HUES64 (cell line): ENCODE measurements at regions not wholly inside any gene's neighbourhood (a gene's known extent, or its start where the extent isn't known, plus 50 kb on each side); places are given as distances from the start of the nearest gene placed in this dataset.

Experiments used
- H3K27ac ChIP-seq: 2 replicates; pipeline ENCODE4 v1.7.0; 2013; ENCODE audit warnings: low read depth, low read length, inconsistent platforms
- H3K27me3 ChIP-seq: 2 replicates; pipeline ENCODE4 v1.6.1; 2013; ENCODE audit warnings: mild to moderate bottlenecking, low read length; ENCODE audit not compliant: insufficient read depth
- H3K36me3 ChIP-seq: 2 replicates; pipeline ENCODE4 v1.6.1; 2013; ENCODE audit warnings: mild to moderate bottlenecking, low read length; ENCODE audit not compliant: insufficient read depth
- H3K4me1 ChIP-seq: 2 replicates; pipeline ENCODE4 v1.6.1; 2013; ENCODE audit warnings: mild to moderate bottlenecking, low read length, moderate library complexity; ENCODE audit not compliant: insufficient read depth
- H3K4me3 ChIP-seq: 2 replicates; pipeline ENCODE4 v1.5.1; 2013; ENCODE audit warnings: mild to moderate bottlenecking, low read length, moderate library complexity
- H3K9ac ChIP-seq: 2 replicates; pipeline ENCODE4 v1.6.1; 2013; ENCODE audit warnings: mild to moderate bottlenecking, low read depth, low read length
- H3K9me3 ChIP-seq: 2 replicates; pipeline ENCODE4 v1.6.1; 2013; ENCODE audit warnings: low read depth, low read length; ENCODE audit not compliant: insufficient read depth
- WGBS: fragments of 150-250, 120-280 bp; methylation state at CpG from one replicate; pipeline ENCODE4 v1.1.7; 2013; ENCODE audit warnings: missing lambda C conversion rate; 5-methylcytosine and 5-hydroxymethylcytosine counted together

DNA sequence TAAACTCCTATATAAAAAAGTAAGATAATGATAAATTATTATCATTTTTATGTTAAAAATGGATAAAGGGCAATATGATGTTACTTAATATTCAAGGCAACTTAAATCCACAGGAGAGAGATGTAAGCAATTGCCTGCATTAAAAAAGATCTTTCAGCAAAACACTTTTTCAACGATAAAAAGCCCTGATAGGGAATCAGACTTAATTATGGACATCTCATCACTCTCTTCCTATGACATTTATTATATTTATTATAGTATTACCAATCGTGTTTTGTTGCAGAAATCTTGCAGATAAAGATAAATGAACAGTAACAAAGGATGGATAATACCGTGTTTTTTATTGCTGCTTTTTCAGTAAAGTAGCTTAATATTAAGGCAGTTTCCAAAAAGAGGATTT, 178.5 kb downstream of the SH2D1A start:
- H3K4me3 ChIP-seq = no peak overlapping the region
- no peak overlapping the region for H3K9ac ChIP-seq
- no peaks in the 10 kb centered on the region for H3K9me3 ChIP-seq
- 86% methylated on average over 2 of the region's 3 CpGs for WGBS
- H3K4me1 ChIP-seq = no peaks in the 10 kb centered on the region
- no peaks in the 10 kb centered on the region for H3K27me3 ChIP-seq
- H3K36me3 ChIP-seq = no peaks in the 10 kb centered on the region
- H3K27ac ChIP-seq = no peak overlapping the region

DNA sequence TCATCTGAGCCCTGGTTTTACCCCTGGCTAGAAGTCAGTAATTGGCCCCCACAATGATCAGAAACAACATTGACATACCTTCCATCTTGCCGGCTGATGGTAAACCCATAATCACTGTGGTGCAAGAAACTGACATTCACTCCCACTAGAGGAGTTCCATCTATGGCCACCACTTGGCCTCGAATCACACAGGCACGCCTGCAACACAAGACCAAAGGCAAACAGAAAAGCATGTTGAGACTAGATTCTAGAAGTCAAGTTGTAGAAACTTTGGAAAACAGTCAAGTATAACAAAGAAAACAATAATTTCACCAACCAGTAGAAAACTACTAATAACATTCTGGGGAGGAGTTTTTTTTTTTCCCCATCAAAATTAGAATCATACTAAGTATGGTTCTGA, 183.4 kb downstream of the SH2D1A start:
- H3K36me3 ChIP-seq = no peaks in the 10 kb centered on the region
- no peak overlapping the region for H3K4me3 ChIP-seq
- H3K9me3 ChIP-seq = no peaks in the 10 kb centered on the region
- no peak overlapping the region for H3K9ac ChIP-seq
- H3K27ac ChIP-seq = no peak overlapping the region
- WGBS = 90% methylated on average over 3 of the region's 3 CpGs
- no peaks in the 10 kb centered on the region for H3K27me3 ChIP-seq
- peaks cover 18% of the 10 kb centered on the region for H3K4me1 ChIP-seq

DNA sequence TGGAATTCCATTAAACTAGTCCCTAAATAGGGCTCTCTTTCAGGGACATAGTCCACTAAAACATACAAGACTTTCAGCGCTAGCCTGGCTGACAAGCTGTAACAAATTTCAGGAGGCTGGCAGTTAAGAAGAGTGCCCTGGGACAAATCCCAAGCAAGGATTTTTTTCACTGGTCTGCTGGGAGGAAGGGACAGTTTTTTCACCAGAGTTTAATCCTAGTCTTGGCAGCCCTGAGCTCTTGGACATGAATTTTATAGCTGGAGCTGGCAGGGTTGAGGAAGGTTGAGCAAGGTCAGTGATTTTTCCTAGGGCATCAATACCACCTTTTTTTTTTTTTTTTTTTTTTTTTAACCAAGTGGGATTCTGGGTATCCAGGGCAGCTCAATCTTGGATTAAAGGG, 184.4 kb downstream of the SH2D1A start:
- no peak overlapping the region for H3K9ac ChIP-seq
- peaks cover 26% of the 10 kb centered on the region for H3K4me1 ChIP-seq
- H3K36me3 ChIP-seq = no peaks in the 10 kb centered on the region
- no peak overlapping the region for H3K27ac ChIP-seq
- no peaks in the 10 kb centered on the region for H3K9me3 ChIP-seq
- WGBS = 100% methylated on average over 1 of the region's 1 CpG
- no peak overlapping the region for H3K4me3 ChIP-seq
- no peaks in the 10 kb centered on the region for H3K27me3 ChIP-seq

DNA sequence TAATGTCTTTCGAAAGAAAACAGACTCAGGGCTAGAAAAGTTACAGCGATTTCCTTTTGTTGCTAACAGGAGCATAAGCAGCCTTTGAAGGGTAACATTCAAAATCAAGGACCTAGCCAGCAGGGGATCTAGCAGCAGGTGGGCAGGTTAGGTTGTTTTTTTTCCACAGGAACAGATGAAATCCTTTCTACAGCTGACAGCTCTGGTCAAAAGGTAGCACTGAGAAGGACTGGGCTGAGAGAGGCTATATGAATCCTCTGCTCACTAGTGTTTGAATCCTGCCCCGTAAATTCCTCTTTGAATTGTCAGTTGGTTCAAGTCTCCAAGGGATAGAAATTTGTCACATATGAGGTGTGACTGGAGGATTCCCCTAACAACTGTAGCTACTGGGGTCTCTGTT, 188.2 kb downstream of the SH2D1A start:
- WGBS = 7% methylated on average over 3 of the region's 3 CpGs
- H3K27me3 ChIP-seq = no peaks in the 10 kb centered on the region
- H3K36me3 ChIP-seq = no peaks in the 10 kb centered on the region
- no peaks in the 10 kb centered on the region for H3K9me3 ChIP-seq
- H3K9ac ChIP-seq = no peak overlapping the region
- peaks cover 26% of the 10 kb centered on the region for H3K4me1 ChIP-seq
- H3K4me3 ChIP-seq = no peak overlapping the region
- H3K27ac ChIP-seq = peak overlapping the region; percentile 49; the same call in 1 of the 2 replicates

DNA sequence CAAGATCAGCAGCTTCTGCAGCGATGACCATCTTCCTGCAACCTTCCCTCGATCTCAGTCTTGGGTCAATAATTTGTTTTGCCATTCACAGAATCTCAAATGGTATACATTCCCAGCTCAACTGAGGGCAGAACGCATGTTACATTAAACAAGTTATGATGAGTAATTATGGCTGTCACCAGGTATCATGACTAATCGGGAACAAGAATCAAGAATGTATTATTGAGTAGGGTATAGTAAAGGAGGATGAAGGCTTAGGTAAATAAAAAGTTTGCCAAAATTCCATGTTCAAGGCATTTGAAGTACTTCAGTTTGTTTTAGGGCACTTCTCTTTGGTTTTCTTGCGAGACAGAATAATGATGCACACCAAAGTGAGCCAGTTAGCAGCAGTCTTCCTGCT, 194.1 kb downstream of the SH2D1A start:
- WGBS = 97% methylated on average over 5 of the region's 5 CpGs
- H3K9ac ChIP-seq = no peak overlapping the region
- 0 out of 2 replicates have a peak, but pooled peaks cover 3% of the 10 kb centered on the region for H3K4me1 ChIP-seq
- H3K36me3 ChIP-seq = no peaks in the 10 kb centered on the region
- no peak overlapping the region for H3K4me3 ChIP-seq
- no peak overlapping the region for H3K27ac ChIP-seq
- H3K9me3 ChIP-seq = no peaks in the 10 kb centered on the region
- no peaks in the 10 kb centered on the region for H3K27me3 ChIP-seq

DNA sequence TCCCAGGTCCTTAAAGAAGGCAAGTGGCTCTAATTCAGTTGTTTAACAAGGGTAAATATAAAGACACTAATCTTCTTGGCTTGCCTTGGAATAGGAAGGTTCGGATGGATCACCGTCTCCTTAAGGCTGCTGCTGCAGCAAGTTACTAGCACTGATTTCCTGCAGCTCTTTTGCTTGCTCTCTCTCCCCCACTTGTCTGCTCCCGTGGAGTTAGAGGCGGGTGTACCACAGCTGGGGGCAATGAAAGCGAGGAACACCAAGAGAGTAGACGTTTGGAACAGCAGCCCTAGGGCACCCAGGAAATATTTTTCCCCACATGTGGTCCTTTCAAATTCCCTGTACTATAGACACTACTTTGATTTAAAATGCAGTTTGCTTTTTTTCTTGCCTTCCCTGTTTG, 202.2 kb downstream of the SH2D1A start:
- 24% methylated on average over 6 of the region's 6 CpGs for WGBS
- H3K36me3 ChIP-seq = no peaks in the 10 kb centered on the region
- no peak overlapping the region for H3K4me3 ChIP-seq
- H3K9me3 ChIP-seq = no peaks in the 10 kb centered on the region
- no peak overlapping the region for H3K9ac ChIP-seq
- H3K27ac ChIP-seq = no peak overlapping the region
- H3K4me1 ChIP-seq = peaks cover 10% of the 10 kb centered on the region; the same call in 1 of the 2 replicates
- H3K27me3 ChIP-seq = no peaks in the 10 kb centered on the region

DNA sequence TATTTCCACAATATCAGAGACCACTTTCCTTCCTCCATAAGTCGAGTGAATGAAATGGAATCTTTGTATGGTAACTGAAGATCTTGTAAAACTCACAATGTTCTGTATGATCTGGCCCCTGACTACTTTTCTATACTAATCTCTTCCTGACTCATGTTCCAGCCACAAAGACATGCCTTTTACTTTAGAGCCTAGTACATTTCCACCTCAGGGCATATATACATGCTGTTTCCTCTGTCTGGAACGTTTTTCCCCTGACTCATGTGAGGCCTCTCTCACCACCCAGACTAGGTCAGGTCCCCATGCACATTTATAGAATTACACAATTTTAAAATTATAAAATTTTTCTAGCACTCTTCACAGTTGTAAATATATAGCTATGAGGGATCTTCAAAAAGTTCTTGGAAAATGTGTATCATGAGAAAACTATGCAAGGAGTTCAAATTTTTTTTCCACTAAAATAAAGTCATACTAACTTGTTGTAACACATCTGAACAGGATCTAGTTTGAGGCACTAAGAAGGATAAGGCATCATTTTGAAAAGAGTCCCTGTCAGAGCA, 208.8 kb downstream of the SH2D1A start:
- WGBS = 62% methylated on average over 1 of the region's 2 CpGs
- Histone ChIP-seq H3K9me3 (no peaks in the 10 kb centered on the region), H3K9ac (no peak overlapping the region), H3K4me3 (no peak overlapping the region), H3K27me3 (no peaks in the 10 kb centered on the region), H3K27ac (no peak overlapping the region), H3K4me1 (no peaks in the 10 kb centered on the region), H3K36me3 (no peaks in the 10 kb centered on the region)

DNA sequence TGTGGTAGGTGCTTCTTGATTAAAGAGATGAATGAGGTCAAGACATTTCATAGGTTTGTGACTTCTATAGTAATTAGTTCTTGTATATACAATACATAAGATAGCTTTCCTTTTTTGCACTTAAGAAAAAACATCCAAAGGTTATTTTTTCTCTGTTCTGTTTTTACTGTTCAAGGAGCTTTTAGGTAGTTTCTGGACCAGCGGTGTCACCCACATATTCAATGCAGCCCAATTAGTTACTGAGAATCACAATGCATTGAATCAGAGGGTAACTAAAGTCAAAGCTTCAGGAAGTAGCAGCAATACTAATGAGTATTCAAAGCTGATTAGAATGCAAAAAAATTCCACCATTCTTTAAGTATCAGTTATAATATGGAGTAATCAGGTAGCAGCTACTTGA, 211.6 kb downstream of the SH2D1A start:
- Histone ChIP-seq H3K4me3 (no peak overlapping the region), H3K4me1 (no peaks in the 10 kb centered on the region), H3K27me3 (no peaks in the 10 kb centered on the region), H3K9me3 (no peaks in the 10 kb centered on the region), H3K27ac (no peak overlapping the region), H3K36me3 (no peaks in the 10 kb centered on the region), H3K9ac (no peak overlapping the region)
- WGBS = 100% methylated on average over 1 of the region's 1 CpG

DNA sequence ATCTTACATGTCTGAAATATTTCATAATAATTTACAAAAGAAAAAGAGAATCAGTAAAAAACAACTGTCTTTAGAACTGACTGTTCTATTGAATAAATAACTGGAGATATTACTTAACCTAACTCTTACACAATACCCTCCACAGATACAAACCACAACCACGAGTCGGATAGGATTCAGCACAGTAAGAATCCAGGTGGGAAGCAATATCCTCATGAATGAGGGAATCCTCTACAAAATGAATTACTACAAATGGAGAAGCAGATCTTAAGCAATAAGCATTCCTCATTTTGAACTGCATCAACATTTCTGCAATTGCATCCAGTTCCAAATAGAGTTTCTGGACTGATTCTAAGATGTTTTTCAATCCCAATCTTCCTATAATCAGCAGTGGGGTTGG, 227.1 kb downstream of the SH2D1A start:
- Histone ChIP-seq H3K27ac (no peak overlapping the region), H3K36me3 (no peaks in the 10 kb centered on the region), H3K9ac (no peak overlapping the region), H3K9me3 (no peaks in the 10 kb centered on the region), H3K4me1 (no peaks in the 10 kb centered on the region), H3K27me3 (no peaks in the 10 kb centered on the region), H3K4me3 (no peak overlapping the region)
- WGBS = 90% methylated on average over 2 of the region's 2 CpGs

DNA sequence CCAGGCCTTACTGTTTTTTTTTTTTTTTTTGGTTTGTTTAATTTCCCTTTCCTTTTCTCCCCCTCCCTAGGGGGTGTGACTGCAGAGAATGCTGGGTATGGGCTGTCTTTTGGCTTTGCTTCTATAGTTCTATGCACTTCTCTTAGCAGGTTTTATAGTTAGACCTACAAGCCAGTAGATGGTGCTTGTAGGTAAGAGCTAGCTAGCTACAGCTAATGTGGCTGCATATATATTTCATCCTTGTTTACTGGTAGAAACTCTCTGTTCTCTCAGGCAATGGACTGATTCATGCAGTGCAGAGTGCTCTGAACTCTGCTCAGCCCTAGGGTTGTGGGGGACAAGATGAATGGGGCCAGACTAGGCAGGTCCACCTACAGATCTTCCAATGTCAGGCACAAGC, 246.4 kb downstream of the SH2D1A start:
- H3K9me3 ChIP-seq = no peaks in the 10 kb centered on the region
- H3K27me3 ChIP-seq = no peaks in the 10 kb centered on the region
- no peak overlapping the region for H3K4me3 ChIP-seq
- no peak overlapping the region for H3K27ac ChIP-seq
- no peaks in the 10 kb centered on the region for H3K36me3 ChIP-seq
- no peaks in the 10 kb centered on the region for H3K4me1 ChIP-seq
- H3K9ac ChIP-seq = no peak overlapping the region

DNA sequence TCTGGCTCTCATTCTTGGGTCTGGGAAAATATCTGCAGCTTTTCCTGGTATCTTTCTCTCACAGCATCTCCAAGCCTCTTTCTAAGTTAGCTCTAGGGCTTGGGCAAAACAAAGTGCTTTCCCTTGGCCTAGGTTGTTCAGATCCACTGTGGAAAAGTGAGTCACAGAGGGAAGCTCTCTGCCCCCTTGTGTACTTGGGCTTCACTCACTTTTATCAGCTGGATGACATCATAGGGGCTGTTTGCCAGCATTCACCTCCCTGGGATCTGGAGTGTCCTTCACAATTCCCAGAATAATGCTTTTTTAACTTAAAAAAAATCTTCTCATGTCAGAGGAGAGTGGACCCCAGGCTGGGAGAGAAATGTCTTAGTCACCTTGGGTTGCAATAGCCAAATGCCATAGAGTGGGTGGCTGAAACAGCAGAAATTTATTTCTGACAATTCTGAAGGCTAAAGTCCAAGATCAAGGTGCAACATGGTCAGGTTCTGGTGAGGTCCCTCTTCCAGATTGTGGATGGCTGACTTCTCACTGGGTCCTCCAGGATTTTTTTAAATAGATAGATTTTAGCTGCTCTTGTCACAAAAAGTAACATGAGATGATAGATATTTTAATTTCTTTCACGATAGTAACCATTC, 247.8 kb downstream of the SH2D1A start:
- no peaks in the 10 kb centered on the region for H3K4me1 ChIP-seq
- H3K9me3 ChIP-seq = no peaks in the 10 kb centered on the region
- H3K4me3 ChIP-seq = no peak overlapping the region
- H3K9ac ChIP-seq = no peak overlapping the region
- no CpG with 5 or more reads among the region's 1 CpG for WGBS
- H3K27ac ChIP-seq = no peak overlapping the region
- H3K36me3 ChIP-seq = no peaks in the 10 kb centered on the region
- H3K27me3 ChIP-seq = no peaks in the 10 kb centered on the region

DNA sequence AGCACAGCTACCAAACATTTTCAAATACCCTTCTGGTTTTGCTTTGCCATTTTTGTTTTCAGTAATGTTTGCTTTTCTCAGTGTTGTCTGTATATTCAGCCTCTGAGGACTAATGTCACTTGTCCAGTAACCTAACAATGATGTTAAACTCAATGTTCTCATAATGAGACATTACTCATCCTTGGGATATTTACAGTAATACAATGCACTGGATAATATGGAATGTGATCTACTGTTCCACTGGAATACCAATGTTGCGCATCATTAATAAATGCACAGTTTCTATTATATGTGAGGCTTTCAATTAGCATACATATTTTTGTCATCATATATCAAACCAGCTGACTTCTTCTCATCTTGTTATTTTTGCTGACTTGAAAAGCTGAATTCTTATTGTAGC, 259.1 kb downstream of the SH2D1A start:
- no peaks in the 10 kb centered on the region for H3K9me3 ChIP-seq
- H3K36me3 ChIP-seq = no peaks in the 10 kb centered on the region
- WGBS = no CpG with 5 or more reads among the region's 1 CpG
- H3K4me3 ChIP-seq = no peak overlapping the region
- H3K27ac ChIP-seq = no peak overlapping the region
- no peak overlapping the region for H3K9ac ChIP-seq
- H3K27me3 ChIP-seq = no peaks in the 10 kb centered on the region
- no peaks in the 10 kb centered on the region for H3K4me1 ChIP-seq
